ENCODE measurements at regions not wholly inside any gene's neighbourhood (a gene's known extent, or its start where the extent isn't known, plus 50 kb on each side); places are given as distances from the start of the nearest gene placed in this dataset.
"Not testable (repeated sequence)": the region's sequence is repeated elsewhere in the genome, so short reads cannot be mapped to it uniquely, and the experiment has no call there.

- H3K9me3 ChIP-seq; CTCF ChIA-PET; ATAC-seq (replicated peaks in 1 of 4); H3K4me3 Mint-ChIP-seq; DNase-seq; H3K4me1 ChIP-seq (ENCODE audit: control insufficient read depth in 1 of 2, extremely low read depth in 1 of 2, insufficient read depth in 2 of 2, low read length in 2 of 2); H3K27ac ChIP-seq (ENCODE audit: low read length); H3K4me3 ChIP-seq (ENCODE audit: control insufficient read depth in 1 of 2, extremely low read depth in 1 of 2, low read length in 1 of 2); H3K9me3 Mint-ChIP-seq; H3K27me3 Mint-ChIP-seq; H3K36me3 Mint-ChIP-seq; H3K4me1 Mint-ChIP-seq; H3K27ac Mint-ChIP-seq; POLR2A ChIA-PET; H3K27me3 ChIP-seq (replicated peaks in 1 of 2; ENCODE audit: control insufficient read depth in 2 of 2, extremely low read depth in 1 of 2, insufficient read depth in 2 of 2, low read length in 1 of 2); H3K36me3 ChIP-seq (ENCODE audit: control insufficient read depth in 2 of 2, extremely low read depth in 1 of 2, insufficient read depth in 1 of 2, low read length in 1 of 2): not testable (repeated sequence)
- no CpG with 5 or more reads among the region's 3 CpGs for WGBS (ENCODE audit: insufficient coverage)
Observed at GRCh38 chr3:98696296-98696695, 66.8 kb upstream of the ST3GAL6 start.

- DNase-seq, result no peak
- H3K4me1 ChIP-seq (ENCODE audit: control insufficient read depth in 1 of 2, extremely low read depth in 1 of 2, insufficient read depth in 2 of 2, low read length in 2 of 2), result no peaks in the 10 kb centered on the region
- H3K4me3 ChIP-seq (ENCODE audit: control insufficient read depth in 1 of 2, extremely low read depth in 1 of 2, low read length in 1 of 2), result no peak overlapping the region
- Mint-ChIP-seq H3K9me3 (no peaks in the 10 kb centered on the region), H3K4me1 (no peaks in the 10 kb centered on the region), H3K27me3 (peaks cover 0 to 2% of the 10 kb centered on the region in 2 donors), H3K36me3 (no peaks in the 10 kb centered on the region), H3K27ac (no peak overlapping the region), H3K4me3 (no peak overlapping the region)
- CTCF ChIA-PET, result no interaction called here
- no peaks in the 10 kb centered on the region for H3K27me3 ChIP-seq (replicated peaks in 1 of 2; ENCODE audit: control insufficient read depth in 2 of 2, extremely low read depth in 1 of 2, insufficient read depth in 2 of 2, low read length in 1 of 2)
- ATAC-seq (replicated peaks in 1 of 4), result no peak
- H3K9me3 ChIP-seq, result no peaks in the 10 kb centered on the region
- POLR2A ChIA-PET, result no interaction called here
- no peaks in the 10 kb centered on the region for H3K36me3 ChIP-seq (ENCODE audit: control insufficient read depth in 2 of 2, extremely low read depth in 1 of 2, insufficient read depth in 1 of 2, low read length in 1 of 2)
- no peak overlapping the region for H3K27ac ChIP-seq (ENCODE audit: low read length)
- no CpG with 5 or more reads among the region's 2 CpGs for WGBS (ENCODE audit: insufficient coverage)
Observed at GRCh38 chr3:98697225-98697624, 65.9 kb upstream of the ST3GAL6 start.

GRCh38 chr3:98699132-98699531 lies 64.0 kb upstream of the ST3GAL6 start:
- Mint-ChIP-seq H3K27ac (no peak overlapping the region), H3K27me3 (peaks cover 0 to 2% of the 10 kb centered on the region in 2 donors), H3K36me3 (no peaks in the 10 kb centered on the region), H3K4me3 (no peak overlapping the region), H3K9me3 (no peaks in the 10 kb centered on the region), H3K4me1 (no peaks in the 10 kb centered on the region)
- ChIA-PET CTCF (no interaction called here), POLR2A (no interaction called here)
- Histone ChIP-seq H3K9me3 (no peaks in the 10 kb centered on the region), H3K4me3 (ENCODE audit: control insufficient read depth in 1 of 2, extremely low read depth in 1 of 2, low read length in 1 of 2) (no peak overlapping the region), H3K4me1 (ENCODE audit: control insufficient read depth in 1 of 2, extremely low read depth in 1 of 2, insufficient read depth in 2 of 2, low read length in 2 of 2) (no peaks in the 10 kb centered on the region), H3K36me3 (ENCODE audit: control insufficient read depth in 2 of 2, extremely low read depth in 1 of 2, insufficient read depth in 1 of 2, low read length in 1 of 2) (no peaks in the 10 kb centered on the region), H3K27ac (ENCODE audit: low read length) (no peak overlapping the region), H3K27me3 (replicated peaks in 1 of 2; ENCODE audit: control insufficient read depth in 2 of 2, extremely low read depth in 1 of 2, insufficient read depth in 2 of 2, low read length in 1 of 2) (no peaks in the 10 kb centered on the region)
- DNase-seq (no peak), ATAC-seq (replicated peaks in 1 of 4) (no peak)
- 100% methylated on average over 1 of the region's 2 CpGs for WGBS (ENCODE audit: insufficient coverage)

GRCh38 chr3:98701071-98701675 lies 62.0 kb upstream of the ST3GAL6 start:
- Mint-ChIP-seq H3K4me3 (no peak overlapping the region), H3K27ac (no peak overlapping the region), H3K27me3 (peaks cover 0 to 2% of the 10 kb centered on the region in 2 donors), H3K4me1 (no peaks in the 10 kb centered on the region), H3K36me3 (no peaks in the 10 kb centered on the region), H3K9me3 (no peaks in the 10 kb centered on the region)
- Histone ChIP-seq H3K36me3 (ENCODE audit: control insufficient read depth in 2 of 2, extremely low read depth in 1 of 2, insufficient read depth in 1 of 2, low read length in 1 of 2) (no peaks in the 10 kb centered on the region), H3K27ac (ENCODE audit: low read length) (no peak overlapping the region), H3K4me3 (ENCODE audit: control insufficient read depth in 1 of 2, extremely low read depth in 1 of 2, low read length in 1 of 2) (no peak overlapping the region), H3K27me3 (replicated peaks in 1 of 2; ENCODE audit: control insufficient read depth in 2 of 2, extremely low read depth in 1 of 2, insufficient read depth in 2 of 2, low read length in 1 of 2) (no peaks in the 10 kb centered on the region), H3K9me3 (no peaks in the 10 kb centered on the region), H3K4me1 (ENCODE audit: control insufficient read depth in 1 of 2, extremely low read depth in 1 of 2, insufficient read depth in 2 of 2, low read length in 2 of 2) (no peaks in the 10 kb centered on the region)
- DNase-seq (no peak), ATAC-seq (replicated peaks in 1 of 4) (no peak)
- CTCF ChIA-PET, result no interaction called here
- WGBS (ENCODE audit: insufficient coverage), result no CpG with 5 or more reads among the region's 2 CpGs
- POLR2A ChIA-PET, result no interaction called here

- no peak overlapping the region for H3K4me3 ChIP-seq (ENCODE audit: control insufficient read depth in 1 of 2, extremely low read depth in 1 of 2, low read length in 1 of 2)
Observed at GRCh38 chr3:98702166-98702565, 61.0 kb upstream of the ST3GAL6 start.

DNA sequence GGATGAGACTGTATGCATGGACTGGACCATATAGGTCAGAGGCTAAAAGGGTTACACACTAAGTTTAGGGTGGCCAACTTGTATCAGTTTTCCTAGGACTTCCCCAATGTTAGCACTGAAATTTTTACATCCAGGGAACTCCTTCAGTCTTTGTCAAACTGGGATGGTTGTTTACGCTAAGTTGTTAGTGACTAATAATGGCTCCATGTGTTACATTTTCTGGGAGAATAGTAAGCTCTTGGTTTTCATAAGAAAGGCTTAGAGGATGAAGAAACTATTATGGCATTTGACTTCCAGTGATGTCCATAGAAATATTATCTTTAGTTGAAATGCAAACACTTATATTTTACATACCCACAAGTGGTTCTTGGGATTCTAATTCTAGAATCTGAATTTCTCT lies 57.9 kb upstream of the ST3GAL6 start:
- H3K4me1 ChIP-seq (ENCODE audit: control insufficient read depth in 1 of 2, extremely low read depth in 1 of 2, insufficient read depth in 2 of 2, low read length in 2 of 2), result no peaks in the 10 kb centered on the region
- H3K36me3 ChIP-seq (ENCODE audit: control insufficient read depth in 2 of 2, extremely low read depth in 1 of 2, insufficient read depth in 1 of 2, low read length in 1 of 2), result no peaks in the 10 kb centered on the region
- Mint-ChIP-seq H3K27me3 (peaks cover 0 to 4% of the 10 kb centered on the region in 2 donors), H3K4me1 (no peaks in the 10 kb centered on the region), H3K9me3 (no peaks in the 10 kb centered on the region), H3K27ac (no peak overlapping the region), H3K36me3 (no peaks in the 10 kb centered on the region), H3K4me3 (no peak overlapping the region)
- DNase-seq, result no peak
- H3K9me3 ChIP-seq, result no peaks in the 10 kb centered on the region
- no CpG with 5 or more reads among the region's 1 CpG for WGBS (ENCODE audit: insufficient coverage)
- H3K27ac ChIP-seq (ENCODE audit: low read length), result no peak overlapping the region
- no peak for ATAC-seq (replicated peaks in 1 of 4)
- ChIA-PET POLR2A (no interaction called here), CTCF (interaction anchor here in 1 of 2 donors (0.7 kb wide), 1 partner anchor 105 kb away, joined by 3 read pairs; no protein-coding TSS in a partner anchor)
- no peak overlapping the region for H3K4me3 ChIP-seq (ENCODE audit: control insufficient read depth in 1 of 2, extremely low read depth in 1 of 2, low read length in 1 of 2)
- no peaks in the 10 kb centered on the region for H3K27me3 ChIP-seq (replicated peaks in 1 of 2; ENCODE audit: control insufficient read depth in 2 of 2, extremely low read depth in 1 of 2, insufficient read depth in 2 of 2, low read length in 1 of 2)

More at GRCh38 chr3:98702166-98702565, 61.0 kb upstream of the ST3GAL6 start:
- Histone ChIP-seq H3K9me3 (no peaks in the 10 kb centered on the region), H3K27me3 (replicated peaks in 1 of 2; ENCODE audit: control insufficient read depth in 2 of 2, extremely low read depth in 1 of 2, insufficient read depth in 2 of 2, low read length in 1 of 2) (no peaks in the 10 kb centered on the region), H3K27ac (ENCODE audit: low read length) (no peak overlapping the region), H3K36me3 (ENCODE audit: control insufficient read depth in 2 of 2, extremely low read depth in 1 of 2, insufficient read depth in 1 of 2, low read length in 1 of 2) (no peaks in the 10 kb centered on the region), H3K4me1 (ENCODE audit: control insufficient read depth in 1 of 2, extremely low read depth in 1 of 2, insufficient read depth in 2 of 2, low read length in 2 of 2) (no peaks in the 10 kb centered on the region)
- H3K9me3 Mint-ChIP-seq, result no peaks in the 10 kb centered on the region
- WGBS (ENCODE audit: insufficient coverage), result no CpG with 5 or more reads among the region's 4 CpGs
- H3K27me3 Mint-ChIP-seq, result peaks cover 0 to 2% of the 10 kb centered on the region in 2 donors
- CTCF ChIA-PET, result no interaction called here
- POLR2A ChIA-PET, result no interaction called here
- H3K4me3 Mint-ChIP-seq, result no peak overlapping the region
- DNase-seq (no peak), ATAC-seq (replicated peaks in 1 of 4) (no peak)
- H3K27ac Mint-ChIP-seq, result no peak overlapping the region
- no peaks in the 10 kb centered on the region for H3K4me1 Mint-ChIP-seq
- no peaks in the 10 kb centered on the region for H3K36me3 Mint-ChIP-seq

DNA sequence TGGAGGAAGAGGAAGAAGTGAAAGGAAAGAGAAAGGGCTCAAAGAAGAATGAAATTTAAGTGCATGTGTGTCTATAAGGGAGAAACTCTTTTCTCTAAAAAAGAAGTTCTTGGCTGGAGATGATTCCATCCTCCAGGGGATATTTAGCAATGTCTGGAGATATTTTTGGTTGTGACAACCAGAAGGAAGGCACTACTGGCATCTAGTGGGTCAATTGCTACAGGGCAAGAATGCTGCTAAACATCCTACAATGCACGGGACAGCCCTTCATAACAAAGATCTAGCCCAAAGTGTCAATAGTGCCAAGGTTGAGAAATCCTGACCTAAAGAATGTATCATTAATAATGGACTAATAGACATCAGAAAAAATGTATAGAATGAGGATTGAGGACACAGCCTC lies 57.4 kb upstream of the ST3GAL6 start:
- H3K4me1 ChIP-seq (ENCODE audit: control insufficient read depth in 1 of 2, extremely low read depth in 1 of 2, insufficient read depth in 2 of 2, low read length in 2 of 2), result no peaks in the 10 kb centered on the region
- H3K4me1 Mint-ChIP-seq, result no peaks in the 10 kb centered on the region
- no peaks in the 10 kb centered on the region for H3K9me3 Mint-ChIP-seq
- H3K36me3 ChIP-seq (ENCODE audit: control insufficient read depth in 2 of 2, extremely low read depth in 1 of 2, insufficient read depth in 1 of 2, low read length in 1 of 2), result no peaks in the 10 kb centered on the region
- no peak overlapping the region for H3K4me3 Mint-ChIP-seq
- H3K36me3 Mint-ChIP-seq, result no peaks in the 10 kb centered on the region
- H3K27me3 ChIP-seq (replicated peaks in 1 of 2; ENCODE audit: control insufficient read depth in 2 of 2, extremely low read depth in 1 of 2, insufficient read depth in 2 of 2, low read length in 1 of 2), result no peaks in the 10 kb centered on the region
- WGBS (ENCODE audit: insufficient coverage), result no CpG with 5 or more reads among the region's 1 CpG
- peaks cover 0 to 4% of the 10 kb centered on the region in 2 donors for H3K27me3 Mint-ChIP-seq
- no peak overlapping the region for H3K27ac Mint-ChIP-seq
- DNase-seq (no peak), ATAC-seq (replicated peaks in 1 of 4) (no peak)
- no peak overlapping the region for H3K4me3 ChIP-seq (ENCODE audit: control insufficient read depth in 1 of 2, extremely low read depth in 1 of 2, low read length in 1 of 2)
- ChIA-PET POLR2A (no interaction called here), CTCF (no interaction called here)
- no peaks in the 10 kb centered on the region for H3K9me3 ChIP-seq
- no peak overlapping the region for H3K27ac ChIP-seq (ENCODE audit: low read length)
